GM12878 (cell line): ENCODE measurements at regions not wholly inside any gene's neighbourhood (a gene's known extent, or its start where the extent isn't known, plus 50 kb on each side); places are given as distances from the start of the nearest gene placed in this dataset.

Experiments
- ATAC-seq: fragments of 200-7000 bp; cut with Tn5 transposase; 3 replicates; pipeline ENCODE4 v1.9.1; 2020; ENCODE audit warnings: mild to moderate bottlenecking, moderate library complexity
- BruUV-seq: library from RNA; stranded (reverse); fragments of 400-500 nt; replicated peaks from 2 replicates; lab custom pipeline; 2021; lab: Mats Ljungman, UMichigan
- CTCF ChIA-PET: fragments of 300-600 bp; sonication (Branson Sonifier 250); formaldehyde crosslinking; extraction: SDS; loops from one replicate; lab custom pipeline; 2021; ENCODE audit warnings: inconsistent platforms; lab: Yijun Ruan, JAX
- POLR2A ChIA-PET: fragments of 350-600 bp; formaldehyde crosslinking; extraction: SDS; loops from one replicate; lab custom pipeline; 2021; ENCODE audit warnings: inconsistent platforms; lab: Charles Lee
- RAD21 ChIA-PET: fragments of 300-600 bp; sonication (Branson Sonifier 250); formaldehyde crosslinking; loops from one replicate; lab custom pipeline; 2023; ENCODE audit warnings: antibody characterized with exemption; ENCODE audit not compliant: unreplicated experiment; lab: Charles Lee
- SMC1A ChIA-PET: fragments of 300-600 bp; sonication (Branson Sonifier 250); formaldehyde crosslinking; loops from one replicate; lab custom pipeline; 2023; ENCODE audit not compliant: unreplicated experiment, uncharacterized antibody; lab: Charles Lee
- DNase-seq: peaks from one replicate; pipeline ENCODE4 v3.0.0-alpha.2; 2011; ENCODE audit warnings: low read depth, low spot score
- FAIRE-seq: peaks from 3 replicates; lab custom pipeline; 2011; peaks lifted over from hg19 to GRCh38; lab: Jason Lieb, UNC
- H2AFZ ChIP-seq: 2 replicates; pipeline ENCODE4 v1.6.0; 2011; ENCODE audit warnings: low read depth, low read length, control low read depth; ENCODE audit not compliant: control insufficient read depth
- H3K27ac ChIP-seq: 2 replicates; pipeline ENCODE4 v1.5.1; 2011; ENCODE audit warnings: control low read depth; ENCODE audit not compliant: control insufficient read depth, insufficient read depth
- H3K27me3 ChIP-seq, 2 experiments: replicated peaks in 1 of 2; 2 replicates each; pipeline versions ENCODE4 v1.6.0 to v1.6.1; 2011; ENCODE audit warnings: low read length in 1 of 2; ENCODE audit not compliant: control insufficient read depth in 2 of 2, insufficient read depth in 2 of 2
- H3K36me3 ChIP-seq, 2 experiments: 2 replicates each; pipeline ENCODE4 v1.5.1; 2011; ENCODE audit warnings: low read length in 1 of 2; ENCODE audit not compliant: control insufficient read depth in 2 of 2, insufficient read depth in 2 of 2
- H3K4me1 ChIP-seq: 2 replicates; pipeline ENCODE4 v1.6.1; 2011; ENCODE audit warnings: mild to moderate bottlenecking, low read length, moderate library complexity, mixed read lengths; ENCODE audit not compliant: control insufficient read depth, insufficient read depth
- H3K4me2 ChIP-seq: 2 replicates; pipeline ENCODE4 v1.6.0; 2011; ENCODE audit warnings: control low read depth; ENCODE audit not compliant: control insufficient read depth, insufficient read depth
- H3K4me3 ChIP-seq: fragments of 200-600 bp; sonication (generic); 2 replicates; pipeline ENCODE4 v1.5.1; 2016
- H3K79me2 ChIP-seq: 2 replicates; pipeline ENCODE4 v1.6.0; 2011; ENCODE audit warnings: low read length; ENCODE audit not compliant: control insufficient read depth, insufficient read depth
- H3K9ac ChIP-seq: 2 replicates; pipeline ENCODE4 v1.8.0; 2011; ENCODE audit warnings: low read length, control low read depth, mixed read lengths; ENCODE audit not compliant: control insufficient read depth, insufficient read depth
- H3K9me3 ChIP-seq: replicated peaks from 3 replicates; pipeline ENCODE4 v1.5.1; 2011; ENCODE audit warnings: mild to moderate bottlenecking, low read length; ENCODE audit not compliant: control insufficient read depth, insufficient read depth
- H4K20me1 ChIP-seq: 2 replicates; pipeline ENCODE4 v1.6.0; 2011; ENCODE audit not compliant: control insufficient read depth, insufficient read depth
- E4F1 ChIP-seq: fragments of 450-650 bp; IDR thresholded peaks from 2 replicates; pipeline ENCODE4 v1.6.1; 2018; ENCODE audit warnings: borderline replicate concordance, mild to moderate bottlenecking; ENCODE audit not compliant: partially characterized antibody
- LARP7 ChIP-seq: fragments of 450-650 bp; IDR thresholded peaks from 2 replicates; pipeline ENCODE4 v1.6.1; 2017; ENCODE audit warnings: mild to moderate bottlenecking
- RBBP5 ChIP-seq: fragments of 200-600 bp; sonication (generic); conservative IDR thresholded peaks from 2 replicates; pipeline ENCODE4 v1.6.1; 2016
- SP1 ChIP-seq: IDR thresholded peaks from one replicate; pipeline ENCODE4 v1.6.1; 2011; ENCODE audit warnings: low read depth, low read length
- SREBF1 ChIP-seq: IDR thresholded peaks from 2 replicates; pipeline ENCODE4 v1.6.1; 2012; ENCODE audit warnings: mild to moderate bottlenecking, low read length
- YY1 ChIP-seq: IDR thresholded peaks from 2 replicates; pipeline ENCODE4 v1.6.1; 2011; ENCODE audit warnings: low read depth, mild to moderate bottlenecking, low read length
- ZNF274 ChIP-seq: IDR thresholded peaks from one replicate; pipeline ENCODE4 v1.8.0; 2011; ENCODE audit not compliant: insufficient read length, insufficient read depth
- WGBS: methylation state at CpG from one replicate; pipeline ENCODE4 v1.1.6; 2016; ENCODE audit warnings: low lambda C conversion rate; ENCODE audit not compliant: insufficient replicate concordance, insufficient coverage; ENCODE audit errors: missing lambda C conversion rate; 5-methylcytosine and 5-hydroxymethylcytosine counted together
- in situ Hi-C: fragments of 300-500 bp; cut with MboI; formaldehyde crosslinking; loops from 9 replicates; pipeline ENCODE4 v1.14.3; 2018; ENCODE audit warnings: mixed read lengths
- intact Hi-C: fragments of 100-400 bp; cut with micrococcal nuclease; formaldehyde crosslinking; loops from one replicate; pipeline ENCODE4 v1.14.2; 2022; ENCODE audit not compliant: unreplicated experiment
- TF ChIP-seq, protein P1 (sequence below): IDR thresholded peaks from 2 replicates; pipeline ENCODE4 v1.6.1; 2012; ENCODE audit warnings: low read depth, low read length, improper control_type of control experiment
- TF ChIP-seq, protein P2 (sequence below): fragments of 450-650 bp; formaldehyde crosslinking; IDR thresholded peaks from 2 replicates; pipeline ENCODE4 v1.4.0; 2022; ENCODE audit warnings: mild to moderate bottlenecking, moderate library complexity

GRCh38 chr6:165204807-165205545 is 104.4 kb downstream of the C6orf118 start (continued):
- TF ChIP-seq SP1 (no peak), RBBP5 (no peak), ZNF274 (no peak), LARP7 (no peak), SREBF1 (no peak)
- TF ChIP-seq, protein P1, sequence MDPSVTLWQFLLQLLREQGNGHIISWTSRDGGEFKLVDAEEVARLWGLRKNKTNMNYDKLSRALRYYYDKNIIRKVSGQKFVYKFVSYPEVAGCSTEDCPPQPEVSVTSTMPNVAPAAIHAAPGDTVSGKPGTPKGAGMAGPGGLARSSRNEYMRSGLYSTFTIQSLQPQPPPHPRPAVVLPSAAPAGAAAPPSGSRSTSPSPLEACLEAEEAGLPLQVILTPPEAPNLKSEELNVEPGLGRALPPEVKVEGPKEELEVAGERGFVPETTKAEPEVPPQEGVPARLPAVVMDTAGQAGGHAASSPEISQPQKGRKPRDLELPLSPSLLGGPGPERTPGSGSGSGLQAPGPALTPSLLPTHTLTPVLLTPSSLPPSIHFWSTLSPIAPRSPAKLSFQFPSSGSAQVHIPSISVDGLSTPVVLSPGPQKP, result no peak

DNA sequence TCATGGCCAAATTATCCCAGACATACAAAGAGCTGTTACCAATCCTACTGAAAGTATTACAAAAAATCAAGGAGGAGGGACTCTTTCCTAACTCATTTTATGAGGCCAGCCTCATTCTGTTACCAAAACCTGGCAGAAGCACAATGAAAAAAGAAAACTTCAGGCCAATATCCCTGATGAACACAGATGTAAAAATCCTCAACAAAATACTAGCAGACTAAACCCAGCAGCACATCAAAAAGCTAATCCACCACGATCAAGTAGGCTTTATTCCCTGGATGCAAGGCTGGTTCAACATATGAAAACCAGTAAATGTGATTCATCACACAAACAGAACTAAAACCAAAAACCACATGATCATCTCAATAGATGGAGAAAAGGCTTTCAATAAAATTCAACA is 109.2 kb downstream of the C6orf118 start:
- ChIA-PET RAD21 (no interaction called here), CTCF (no interaction called here), POLR2A (no interaction called here), SMC1A (no interaction called here)
- Histone ChIP-seq H3K4me3 (no peak overlapping the region), H3K9ac (no peak overlapping the region), H3K27ac (no peak overlapping the region), H2AFZ (no peak overlapping the region), H3K9me3 (no peaks in the 10 kb centered on the region), H3K79me2 (no peaks in the 10 kb centered on the region), H3K4me1 (no peaks in the 10 kb centered on the region), H3K27me3 (no peaks in the 10 kb centered on the region), H3K36me3 (no peaks in the 10 kb centered on the region), H3K4me2 (no peak overlapping the region), H4K20me1 (no peaks in the 10 kb centered on the region)
- in situ Hi-C loops, result no loop called here
- FAIRE-seq (no peak), ATAC-seq (no peak), DNase-seq (no peak)
- WGBS, result 0% methylated on average over 1 of the region's 1 CpG
- TF ChIP-seq, protein P2, sequence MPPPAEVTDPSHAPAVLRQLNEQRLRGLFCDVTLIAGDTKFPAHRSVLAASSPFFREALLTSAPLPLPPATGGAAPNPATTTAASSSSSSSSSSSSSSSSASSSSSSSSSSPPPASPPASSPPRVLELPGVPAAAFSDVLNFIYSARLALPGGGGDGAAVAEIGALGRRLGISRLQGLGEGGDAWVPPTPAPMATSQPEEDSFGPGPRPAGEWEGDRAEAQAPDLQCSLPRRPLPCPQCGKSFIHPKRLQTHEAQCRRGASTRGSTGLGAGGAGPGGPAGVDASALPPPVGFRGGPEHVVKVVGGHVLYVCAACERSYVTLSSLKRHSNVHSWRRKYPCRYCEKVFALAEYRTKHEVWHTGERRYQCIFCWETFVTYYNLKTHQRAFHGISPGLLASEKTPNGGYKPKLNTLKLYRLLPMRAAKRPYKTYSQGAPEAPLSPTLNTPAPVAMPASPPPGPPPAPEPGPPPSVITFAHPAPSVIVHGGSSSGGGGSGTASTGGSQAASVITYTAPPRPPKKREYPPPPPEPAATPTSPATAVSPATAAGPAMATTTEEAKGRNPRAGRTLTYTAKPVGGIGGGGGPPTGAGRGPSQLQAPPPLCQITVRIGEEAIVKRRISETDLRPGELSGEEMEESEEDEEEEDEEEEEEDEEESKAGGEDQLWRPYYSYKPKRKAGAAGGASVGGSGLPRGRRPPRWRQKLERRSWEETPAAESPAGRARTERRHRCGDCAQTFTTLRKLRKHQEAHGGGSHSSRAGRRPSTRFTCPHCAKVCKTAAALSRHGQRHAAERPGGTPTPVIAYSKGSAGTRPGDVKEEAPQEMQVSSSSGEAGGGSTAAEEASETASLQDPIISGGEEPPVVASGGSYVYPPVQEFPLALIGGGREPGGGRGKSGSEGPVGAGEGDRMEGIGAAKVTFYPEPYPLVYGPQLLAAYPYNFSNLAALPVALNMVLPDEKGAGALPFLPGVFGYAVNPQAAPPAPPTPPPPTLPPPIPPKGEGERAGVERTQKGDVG (CRISPR knock-in tag), result no peak
- no peak for TF ChIP-seq E4F1
- no peak for TF ChIP-seq YY1
- no TSS peak for BruUV-seq
- intact Hi-C loops, result no loop called here
